ENCODE measurements at regions not wholly inside any gene's neighbourhood (a gene's known extent, or its start where the extent isn't known, plus 50 kb on each side); places are given as distances from the start of the nearest gene placed in this dataset.
"Not testable (repeated sequence)": the region's sequence is repeated elsewhere in the genome, so short reads cannot be mapped to it uniquely, and the experiment has no call there.

DNA sequence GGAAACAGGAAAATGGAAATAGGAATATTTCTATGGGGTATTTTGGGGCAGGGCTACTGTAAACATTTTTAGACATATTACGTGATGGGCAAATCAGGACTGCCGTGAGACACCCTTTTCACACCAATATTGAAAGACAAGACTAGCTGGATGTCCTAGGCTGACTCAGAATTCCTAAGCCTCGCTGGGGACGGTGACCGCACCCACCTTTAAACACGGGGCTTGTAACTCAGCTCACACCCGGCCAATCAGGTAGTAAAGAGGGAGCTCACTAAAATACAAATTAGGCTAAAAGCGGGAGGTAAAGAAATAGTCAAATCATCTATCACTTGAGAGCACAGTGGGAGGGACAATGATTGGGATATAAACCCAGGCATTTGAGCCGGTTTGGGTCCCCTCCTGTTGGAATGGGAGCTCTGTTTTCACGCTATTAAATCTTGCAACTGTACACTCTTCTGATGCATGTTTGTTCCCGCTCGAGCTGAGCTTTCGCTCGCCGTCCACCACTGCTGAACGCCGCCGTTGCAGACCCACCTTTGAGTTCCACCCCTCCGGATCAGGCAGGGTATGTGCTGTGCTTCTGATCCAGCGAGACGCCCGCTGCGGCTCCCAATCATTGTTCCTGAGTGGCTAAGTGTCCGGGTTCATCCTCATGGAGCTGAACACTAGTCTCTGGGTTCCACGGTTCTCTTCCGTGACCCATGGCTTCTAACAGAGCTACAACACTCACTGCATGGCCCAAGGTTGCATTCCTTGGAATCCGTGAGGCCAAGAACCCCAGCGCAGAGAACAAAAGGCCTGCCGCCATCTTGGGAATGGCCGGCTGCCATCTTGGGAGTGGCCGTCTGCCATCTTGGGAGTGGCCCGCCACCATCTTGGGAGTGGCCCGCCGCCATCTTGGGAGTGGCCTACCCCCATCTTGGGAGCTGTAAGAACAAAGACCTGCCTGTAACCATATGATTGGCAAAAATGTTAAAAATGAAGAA is 152.6 kb downstream of the CRLF2 start:
- no peak overlapping the region for H3K4me3 Mint-ChIP-seq (ENCODE audit: unreplicated experiment)
- H3K27me3 Mint-ChIP-seq (ENCODE audit: unreplicated experiment), result peaks cover 16% of the 10 kb centered on the region
- H3K4me1 Mint-ChIP-seq (ENCODE audit: unreplicated experiment), result no peaks in the 10 kb centered on the region
- TF ChIP-seq, protein P1, sequence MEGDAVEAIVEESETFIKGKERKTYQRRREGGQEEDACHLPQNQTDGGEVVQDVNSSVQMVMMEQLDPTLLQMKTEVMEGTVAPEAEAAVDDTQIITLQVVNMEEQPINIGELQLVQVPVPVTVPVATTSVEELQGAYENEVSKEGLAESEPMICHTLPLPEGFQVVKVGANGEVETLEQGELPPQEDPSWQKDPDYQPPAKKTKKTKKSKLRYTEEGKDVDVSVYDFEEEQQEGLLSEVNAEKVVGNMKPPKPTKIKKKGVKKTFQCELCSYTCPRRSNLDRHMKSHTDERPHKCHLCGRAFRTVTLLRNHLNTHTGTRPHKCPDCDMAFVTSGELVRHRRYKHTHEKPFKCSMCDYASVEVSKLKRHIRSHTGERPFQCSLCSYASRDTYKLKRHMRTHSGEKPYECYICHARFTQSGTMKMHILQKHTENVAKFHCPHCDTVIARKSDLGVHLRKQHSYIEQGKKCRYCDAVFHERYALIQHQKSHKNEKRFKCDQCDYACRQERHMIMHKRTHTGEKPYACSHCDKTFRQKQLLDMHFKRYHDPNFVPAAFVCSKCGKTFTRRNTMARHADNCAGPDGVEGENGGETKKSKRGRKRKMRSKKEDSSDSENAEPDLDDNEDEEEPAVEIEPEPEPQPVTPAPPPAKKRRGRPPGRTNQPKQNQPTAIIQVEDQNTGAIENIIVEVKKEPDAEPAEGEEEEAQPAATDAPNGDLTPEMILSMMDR (IDR thresholded peaks at IDR 0.05; ENCODE audit: unreplicated experiment), result no peak
- peaks cover 53% of the 10 kb centered on the region for H3K9me3 Mint-ChIP-seq (ENCODE audit: unreplicated experiment)
- DNase-seq (ENCODE audit: low spot score), result no peak
- H3K27ac Mint-ChIP-seq (ENCODE audit: unreplicated experiment), result no peak overlapping the region
- H3K36me3 Mint-ChIP-seq (ENCODE audit: low read depth, unreplicated experiment), result peaks cover 33% of the 10 kb centered on the region

DNA sequence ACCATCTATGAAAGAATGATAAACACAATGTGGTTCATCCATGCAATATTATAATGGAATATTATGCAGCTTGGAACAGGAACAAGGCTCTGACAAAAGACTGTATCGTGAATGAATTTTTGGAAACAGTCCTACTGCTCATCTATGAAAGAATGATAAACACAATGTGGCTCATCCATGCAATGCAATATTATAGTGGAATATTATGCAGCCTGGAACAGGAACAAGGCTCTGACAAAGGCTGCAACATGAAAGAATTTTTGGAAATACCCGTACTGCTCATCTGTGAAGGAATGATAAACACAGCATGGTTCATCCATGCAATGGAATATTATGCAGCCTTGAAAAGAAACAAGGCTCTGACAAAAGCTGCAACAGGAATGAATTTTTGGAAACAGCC is 158.8 kb downstream of the CRLF2 start:
- not testable (repeated sequence) for H3K27me3 Mint-ChIP-seq (ENCODE audit: unreplicated experiment); H3K4me1 Mint-ChIP-seq (ENCODE audit: unreplicated experiment); H3K27ac Mint-ChIP-seq (ENCODE audit: unreplicated experiment); H3K4me3 Mint-ChIP-seq (ENCODE audit: unreplicated experiment); DNase-seq (ENCODE audit: low spot score)
- peaks cover 11% of the 10 kb centered on the region for H3K36me3 Mint-ChIP-seq (ENCODE audit: low read depth, unreplicated experiment)
- peaks cover 41% of the 10 kb centered on the region for H3K9me3 Mint-ChIP-seq (ENCODE audit: unreplicated experiment)

DNA sequence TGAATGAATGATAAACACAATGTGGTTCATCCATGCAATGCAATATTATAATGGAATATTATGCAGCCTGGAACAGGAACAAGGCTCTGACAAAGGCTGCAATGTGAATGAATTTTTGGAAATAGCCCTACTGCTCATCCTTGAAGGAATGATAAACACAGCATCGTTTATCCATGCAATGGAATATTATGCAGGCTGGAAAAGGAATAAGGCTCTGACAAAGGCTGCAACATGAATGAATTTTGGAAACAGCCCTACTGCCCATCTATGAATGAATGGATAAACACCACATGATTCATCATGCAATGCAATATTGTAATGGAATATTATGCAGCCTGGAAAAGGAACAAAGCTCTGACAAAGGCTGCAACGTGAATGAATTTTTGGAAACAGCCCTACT is 159.4 kb downstream of the CRLF2 start:
- Mint-ChIP-seq H3K27ac (ENCODE audit: unreplicated experiment) (no peak overlapping the region), H3K27me3 (ENCODE audit: unreplicated experiment) (peaks cover 1% of the 10 kb centered on the region), H3K4me1 (ENCODE audit: unreplicated experiment) (no peaks in the 10 kb centered on the region), H3K9me3 (ENCODE audit: unreplicated experiment) (peaks cover 37% of the 10 kb centered on the region), H3K36me3 (ENCODE audit: low read depth, unreplicated experiment) (peaks cover 10% of the 10 kb centered on the region), H3K4me3 (ENCODE audit: unreplicated experiment) (no peak overlapping the region)
- no peak for DNase-seq (ENCODE audit: low spot score)
- TF ChIP-seq, protein P1 (IDR thresholded peaks at IDR 0.05; ENCODE audit: unreplicated experiment), result no peak

DNA sequence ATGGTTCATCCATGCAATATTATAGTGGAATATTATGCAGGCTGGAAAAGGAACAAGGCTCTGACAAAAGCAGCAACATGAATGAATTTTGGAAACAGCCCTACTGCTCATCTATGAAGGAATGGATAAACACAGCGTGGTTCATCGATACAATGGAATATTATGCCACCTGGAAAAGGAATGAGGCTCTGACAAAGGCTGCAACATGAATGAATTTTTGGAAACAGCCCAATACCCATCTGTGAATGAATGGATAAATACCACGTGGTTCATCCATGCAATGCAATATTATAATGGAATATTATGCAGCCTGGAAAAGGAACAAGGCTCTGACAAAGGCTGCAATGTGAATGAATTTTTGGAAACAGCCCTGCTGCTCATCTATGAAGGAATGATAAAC is 160.4 kb downstream of the CRLF2 start:
- Mint-ChIP-seq H3K4me3 (ENCODE audit: unreplicated experiment) (no peak overlapping the region), H3K27ac (ENCODE audit: unreplicated experiment) (no peak overlapping the region), H3K27me3 (ENCODE audit: unreplicated experiment) (peaks cover 5% of the 10 kb centered on the region), H3K36me3 (ENCODE audit: low read depth, unreplicated experiment) (peaks cover 8% of the 10 kb centered on the region), H3K4me1 (ENCODE audit: unreplicated experiment) (no peaks in the 10 kb centered on the region), H3K9me3 (ENCODE audit: unreplicated experiment) (peaks cover 42% of the 10 kb centered on the region)
- TF ChIP-seq, protein P1 (IDR thresholded peaks at IDR 0.05; ENCODE audit: unreplicated experiment), result no peak
- no peak for DNase-seq (ENCODE audit: low spot score)

DNA sequence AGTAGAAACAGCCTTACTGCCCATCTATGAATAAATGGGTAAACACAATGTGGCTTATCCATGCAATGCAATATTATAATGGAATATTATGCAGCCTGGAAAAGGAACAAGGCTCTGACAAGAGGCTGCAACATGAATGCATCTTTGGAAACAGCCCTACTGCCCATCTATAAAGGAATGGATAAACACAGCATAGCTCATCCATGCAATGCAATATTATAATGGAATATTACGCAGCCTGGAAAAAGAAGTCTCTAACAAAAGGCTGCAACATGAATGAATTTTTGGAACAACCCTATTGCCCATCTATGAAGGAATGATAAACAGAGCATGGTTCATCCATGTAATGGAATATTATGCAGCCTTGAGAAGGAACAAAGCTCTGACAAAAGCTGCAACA is 161.0 kb downstream of the CRLF2 start:
- H3K4me3 Mint-ChIP-seq (ENCODE audit: unreplicated experiment), result no peak overlapping the region
- H3K27ac Mint-ChIP-seq (ENCODE audit: unreplicated experiment), result no peak overlapping the region
- H3K9me3 Mint-ChIP-seq (ENCODE audit: unreplicated experiment), result peaks cover 43% of the 10 kb centered on the region
- TF ChIP-seq, protein P1 (IDR thresholded peaks at IDR 0.05; ENCODE audit: unreplicated experiment), result no peak
- no peak for DNase-seq (ENCODE audit: low spot score)
- H3K27me3 Mint-ChIP-seq (ENCODE audit: unreplicated experiment), result peaks cover 5% of the 10 kb centered on the region
- no peaks in the 10 kb centered on the region for H3K4me1 Mint-ChIP-seq (ENCODE audit: unreplicated experiment)
- H3K36me3 Mint-ChIP-seq (ENCODE audit: low read depth, unreplicated experiment), result peaks cover 5% of the 10 kb centered on the region

Measured in endothelial cell (in vitro differentiated cells).